ENCODE measurements at regions not wholly inside any gene's neighbourhood (a gene's known extent, or its start where the extent isn't known, plus 50 kb on each side); places are given as distances from the start of the nearest gene placed in this dataset.

DNA sequence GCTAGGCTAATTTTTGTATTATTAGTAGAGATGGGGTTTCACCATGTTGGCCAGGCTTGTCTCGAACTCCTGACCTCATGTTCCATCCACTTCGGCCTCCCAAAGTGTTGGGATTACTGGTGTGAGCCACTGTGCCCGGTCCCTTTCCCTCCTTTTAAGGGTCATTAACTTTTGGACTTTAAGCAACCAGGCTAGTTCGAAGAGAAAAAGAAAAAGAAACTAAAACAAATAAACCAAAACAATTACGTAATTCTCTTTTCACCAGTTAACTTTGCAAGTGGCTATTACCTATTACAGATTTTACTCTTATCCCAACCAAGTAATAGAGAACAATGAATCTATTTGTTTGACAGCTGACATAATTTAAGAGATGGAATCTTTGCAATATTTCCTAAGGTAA, 72.8 kb upstream of the SEMA3C start:
- Histone ChIP-seq H3K9me3 (ENCODE audit: control insufficient read depth in 4 of 4, low read length in 3 of 4) (no peaks in the 10 kb centered on the region), H3K4me3 (ENCODE audit: low read depth in 1 of 3, low read length in 3 of 3) (no peak overlapping the region), H3K4me1 (ENCODE audit: control insufficient read depth in 4 of 4, insufficient read depth in 4 of 4, low read length in 3 of 4) (peaks cover 0 to 3% (median 0%) of the 10 kb centered on the region in 4 donors), H3K9ac (ENCODE audit: low read depth in 1 of 2, low read length in 2 of 2) (no peak overlapping the region), H3K36me3 (ENCODE audit: control insufficient read depth in 4 of 4, insufficient read depth in 3 of 4, low read depth in 1 of 4, low read length in 3 of 4) (no peaks in the 10 kb centered on the region), H3K27me3 (ENCODE audit: control insufficient read depth in 4 of 4, insufficient read depth in 4 of 4, low read length in 3 of 4) (no peaks in the 10 kb centered on the region), H3K27ac (ENCODE audit: low read depth in 1 of 2, low read length in 2 of 2) (peak overlapping the region in 1 of 2 donors; percentile 31)
- WGBS = 43% methylated on average over 5 of the region's 5 CpGs
- no peak for DNase-seq (ENCODE audit: low spot score)
- TF ChIP-seq TAF1 (conservative IDR thresholded peaks at IDR 0.05) (no peak), FOXA2 (IDR thresholded peaks at IDR 0.05) (no peak), RXRA (IDR thresholded peaks at IDR 0.05) (peak; percentile 68 to 75), NR2F2 (IDR thresholded peaks at IDR 0.05) (no peak), HNF4G (IDR thresholded peaks at IDR 0.05) (peak; percentile 19), FOXA1 (IDR thresholded peaks at IDR 0.05) (no peak), YY1 (IDR thresholded peaks at IDR 0.05) (no peak), HNF4A (conservative IDR thresholded peaks at IDR 0.05) (peak; percentile 71 to 77), EGR1 (IDR thresholded peaks at IDR 0.05; ENCODE audit: low read depth in 2 of 2) (no peak)
- TF ChIP-seq, protein P1, sequence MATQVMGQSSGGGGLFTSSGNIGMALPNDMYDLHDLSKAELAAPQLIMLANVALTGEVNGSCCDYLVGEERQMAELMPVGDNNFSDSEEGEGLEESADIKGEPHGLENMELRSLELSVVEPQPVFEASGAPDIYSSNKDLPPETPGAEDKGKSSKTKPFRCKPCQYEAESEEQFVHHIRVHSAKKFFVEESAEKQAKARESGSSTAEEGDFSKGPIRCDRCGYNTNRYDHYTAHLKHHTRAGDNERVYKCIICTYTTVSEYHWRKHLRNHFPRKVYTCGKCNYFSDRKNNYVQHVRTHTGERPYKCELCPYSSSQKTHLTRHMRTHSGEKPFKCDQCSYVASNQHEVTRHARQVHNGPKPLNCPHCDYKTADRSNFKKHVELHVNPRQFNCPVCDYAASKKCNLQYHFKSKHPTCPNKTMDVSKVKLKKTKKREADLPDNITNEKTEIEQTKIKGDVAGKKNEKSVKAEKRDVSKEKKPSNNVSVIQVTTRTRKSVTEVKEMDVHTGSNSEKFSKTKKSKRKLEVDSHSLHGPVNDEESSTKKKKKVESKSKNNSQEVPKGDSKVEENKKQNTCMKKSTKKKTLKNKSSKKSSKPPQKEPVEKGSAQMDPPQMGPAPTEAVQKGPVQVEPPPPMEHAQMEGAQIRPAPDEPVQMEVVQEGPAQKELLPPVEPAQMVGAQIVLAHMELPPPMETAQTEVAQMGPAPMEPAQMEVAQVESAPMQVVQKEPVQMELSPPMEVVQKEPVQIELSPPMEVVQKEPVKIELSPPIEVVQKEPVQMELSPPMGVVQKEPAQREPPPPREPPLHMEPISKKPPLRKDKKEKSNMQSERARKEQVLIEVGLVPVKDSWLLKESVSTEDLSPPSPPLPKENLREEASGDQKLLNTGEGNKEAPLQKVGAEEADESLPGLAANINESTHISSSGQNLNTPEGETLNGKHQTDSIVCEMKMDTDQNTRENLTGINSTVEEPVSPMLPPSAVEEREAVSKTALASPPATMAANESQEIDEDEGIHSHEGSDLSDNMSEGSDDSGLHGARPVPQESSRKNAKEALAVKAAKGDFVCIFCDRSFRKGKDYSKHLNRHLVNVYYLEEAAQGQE (IDR thresholded peaks at IDR 0.05) = no peak
- TF ChIP-seq, protein P2, sequence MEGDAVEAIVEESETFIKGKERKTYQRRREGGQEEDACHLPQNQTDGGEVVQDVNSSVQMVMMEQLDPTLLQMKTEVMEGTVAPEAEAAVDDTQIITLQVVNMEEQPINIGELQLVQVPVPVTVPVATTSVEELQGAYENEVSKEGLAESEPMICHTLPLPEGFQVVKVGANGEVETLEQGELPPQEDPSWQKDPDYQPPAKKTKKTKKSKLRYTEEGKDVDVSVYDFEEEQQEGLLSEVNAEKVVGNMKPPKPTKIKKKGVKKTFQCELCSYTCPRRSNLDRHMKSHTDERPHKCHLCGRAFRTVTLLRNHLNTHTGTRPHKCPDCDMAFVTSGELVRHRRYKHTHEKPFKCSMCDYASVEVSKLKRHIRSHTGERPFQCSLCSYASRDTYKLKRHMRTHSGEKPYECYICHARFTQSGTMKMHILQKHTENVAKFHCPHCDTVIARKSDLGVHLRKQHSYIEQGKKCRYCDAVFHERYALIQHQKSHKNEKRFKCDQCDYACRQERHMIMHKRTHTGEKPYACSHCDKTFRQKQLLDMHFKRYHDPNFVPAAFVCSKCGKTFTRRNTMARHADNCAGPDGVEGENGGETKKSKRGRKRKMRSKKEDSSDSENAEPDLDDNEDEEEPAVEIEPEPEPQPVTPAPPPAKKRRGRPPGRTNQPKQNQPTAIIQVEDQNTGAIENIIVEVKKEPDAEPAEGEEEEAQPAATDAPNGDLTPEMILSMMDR (IDR thresholded peaks at IDR 0.05; ENCODE audit: low read depth, low read length, missing input control) = no peak
- TF ChIP-seq, protein P3, sequence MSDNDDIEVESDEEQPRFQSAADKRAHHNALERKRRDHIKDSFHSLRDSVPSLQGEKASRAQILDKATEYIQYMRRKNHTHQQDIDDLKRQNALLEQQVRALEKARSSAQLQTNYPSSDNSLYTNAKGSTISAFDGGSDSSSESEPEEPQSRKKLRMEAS (IDR thresholded peaks at IDR 0.05) = no peak

DNA sequence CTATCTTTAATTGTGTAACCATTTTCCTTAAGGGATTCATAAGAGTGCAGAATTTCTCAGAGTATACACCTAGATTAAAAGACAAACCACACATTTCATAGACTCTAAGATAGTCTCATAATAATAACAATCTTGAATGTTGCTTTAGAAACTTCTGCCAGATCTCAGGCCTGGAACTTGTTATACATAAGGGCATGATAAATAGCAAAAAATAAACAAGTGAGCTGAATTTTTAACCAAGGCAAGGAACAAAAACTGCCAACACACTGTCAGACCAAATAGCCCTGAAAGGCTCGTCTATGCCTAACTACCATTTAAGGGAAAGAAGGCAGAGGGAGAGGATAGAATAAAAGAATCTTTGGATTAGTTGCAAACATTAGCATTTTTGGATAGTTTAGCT, 65.8 kb upstream of the SEMA3C start:
- no peaks in the 10 kb centered on the region for H3K9me3 ChIP-seq (ENCODE audit: control insufficient read depth in 4 of 4, low read length in 3 of 4)
- DNase-seq (ENCODE audit: low spot score) = no peak
- H3K27ac ChIP-seq (ENCODE audit: low read depth in 1 of 2, low read length in 2 of 2) = no peak overlapping the region
- no peaks in the 10 kb centered on the region for H3K27me3 ChIP-seq (ENCODE audit: control insufficient read depth in 4 of 4, insufficient read depth in 4 of 4, low read length in 3 of 4)
- no peaks in the 10 kb centered on the region for H3K36me3 ChIP-seq (ENCODE audit: control insufficient read depth in 4 of 4, insufficient read depth in 3 of 4, low read depth in 1 of 4, low read length in 3 of 4)
- H3K4me3 ChIP-seq (ENCODE audit: low read depth in 1 of 3, low read length in 3 of 3) = no peak overlapping the region
- 71% methylated on average over 1 of the region's 1 CpG for WGBS
- H3K4me1 ChIP-seq (ENCODE audit: control insufficient read depth in 4 of 4, insufficient read depth in 4 of 4, low read length in 3 of 4) = no peaks in the 10 kb centered on the region
- H3K9ac ChIP-seq (ENCODE audit: low read depth in 1 of 2, low read length in 2 of 2) = no peak overlapping the region
- TF ChIP-seq EGR1 (IDR thresholded peaks at IDR 0.05; ENCODE audit: low read depth in 2 of 2) (no peak), FOXA1 (IDR thresholded peaks at IDR 0.05) (no peak), HNF4G (IDR thresholded peaks at IDR 0.05) (no peak), YY1 (IDR thresholded peaks at IDR 0.05) (no peak), NR2F2 (IDR thresholded peaks at IDR 0.05) (no peak), HNF4A (conservative IDR thresholded peaks at IDR 0.05) (no peak), TAF1 (conservative IDR thresholded peaks at IDR 0.05) (no peak), RAD21 (IDR thresholded peaks at IDR 0.05) (no peak), GABPA (IDR thresholded peaks at IDR 0.05 in 1 of 2, conservative IDR thresholded peaks at IDR 0.05 in 1 of 2) (no peak), SP1 (IDR thresholded peaks at IDR 0.05) (no peak), RXRA (IDR thresholded peaks at IDR 0.05) (no peak), JUND (IDR thresholded peaks at IDR 0.05) (no peak), FOXA2 (IDR thresholded peaks at IDR 0.05) (no peak)
- TF ChIP-seq, protein P1 (IDR thresholded peaks at IDR 0.05) = no peak
- TF ChIP-seq, protein P4, sequence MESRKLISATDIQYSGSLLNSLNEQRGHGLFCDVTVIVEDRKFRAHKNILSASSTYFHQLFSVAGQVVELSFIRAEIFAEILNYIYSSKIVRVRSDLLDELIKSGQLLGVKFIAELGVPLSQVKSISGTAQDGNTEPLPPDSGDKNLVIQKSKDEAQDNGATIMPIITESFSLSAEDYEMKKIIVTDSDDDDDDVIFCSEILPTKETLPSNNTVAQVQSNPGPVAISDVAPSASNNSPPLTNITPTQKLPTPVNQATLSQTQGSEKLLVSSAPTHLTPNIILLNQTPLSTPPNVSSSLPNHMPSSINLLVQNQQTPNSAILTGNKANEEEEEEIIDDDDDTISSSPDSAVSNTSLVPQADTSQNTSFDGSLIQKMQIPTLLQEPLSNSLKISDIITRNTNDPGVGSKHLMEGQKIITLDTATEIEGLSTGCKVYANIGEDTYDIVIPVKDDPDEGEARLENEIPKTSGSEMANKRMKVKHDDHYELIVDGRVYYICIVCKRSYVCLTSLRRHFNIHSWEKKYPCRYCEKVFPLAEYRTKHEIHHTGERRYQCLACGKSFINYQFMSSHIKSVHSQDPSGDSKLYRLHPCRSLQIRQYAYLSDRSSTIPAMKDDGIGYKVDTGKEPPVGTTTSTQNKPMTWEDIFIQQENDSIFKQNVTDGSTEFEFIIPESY (IDR thresholded peaks at IDR 0.05) = no peak
- TF ChIP-seq, protein P2 (IDR thresholded peaks at IDR 0.05; ENCODE audit: low read depth, low read length, missing input control) = no peak
- TF ChIP-seq, protein P3 (IDR thresholded peaks at IDR 0.05) = no peak
